Thymus (tissue), 11 donors: ENCODE measurements at regions not wholly inside any gene's neighbourhood (a gene's known extent, or its start where the extent isn't known, plus 50 kb on each side); places are given as distances from the start of the nearest gene placed in this dataset.

Experiments
- DNase-seq, 9 donors: peaks; one replicate each; pipeline ENCODE4 v3.0.0-alpha.2; 2013; ENCODE audit warnings: low spot score in 9 of 9, low read depth in 6 of 9, missing footprints in 1 of 9
- H3K27ac ChIP-seq, 2 donors: one replicate each; pipeline ENCODE4 v1.5.1; 2013; ENCODE audit warnings: control low read depth in 1 of 2, low read depth in 1 of 2, low read length in 1 of 2, mild to moderate bottlenecking in 1 of 2, moderate library complexity in 1 of 2
- H3K27me3 ChIP-seq, 2 donors: one replicate each; pipeline ENCODE4 v1.5.1; 2013; ENCODE audit warnings: low read length in 1 of 2; ENCODE audit not compliant: control insufficient read depth in 2 of 2, insufficient read depth in 1 of 2
- H3K36me3 ChIP-seq, 2 donors: one replicate each; pipeline ENCODE4 v1.5.1; 2013; ENCODE audit warnings: low read length in 1 of 2, mild to moderate bottlenecking in 1 of 2, moderate library complexity in 1 of 2; ENCODE audit not compliant: control insufficient read depth in 2 of 2, insufficient read depth in 2 of 2
- H3K4me1 ChIP-seq, 2 donors: one replicate each; pipeline ENCODE4 v1.5.1; 2013; ENCODE audit warnings: low read length in 2 of 2; ENCODE audit not compliant: control insufficient read depth in 2 of 2, insufficient read depth in 2 of 2
- H3K4me3 ChIP-seq, 2 donors: one replicate each; pipeline ENCODE4 v1.5.1; 2013; ENCODE audit warnings: low read length in 2 of 2, control low read depth in 1 of 2, mild to moderate bottlenecking in 1 of 2
- H3K9me3 ChIP-seq, 2 donors: one replicate each; pipeline ENCODE4 v1.5.1; 2013; ENCODE audit warnings: low read length in 1 of 2, mild to moderate bottlenecking in 1 of 2; ENCODE audit not compliant: control insufficient read depth in 2 of 2, insufficient read depth in 1 of 2
- WGBS: extraction: QIAGEN DNeasy Blood & Tissue Kit; methylation state at CpG from one replicate; pipeline ENCODE4 v1.1.7; 2013; 5-methylcytosine and 5-hydroxymethylcytosine counted together
- donor health status: healthy.

GRCh38 chr13:40132249-40132648 lies 476.8 kb downstream of the COG6 start:
- H3K36me3 ChIP-seq: no peaks in the 10 kb centered on the region
- H3K4me3 ChIP-seq: no peak overlapping the region
- no peak for DNase-seq
- H3K27ac ChIP-seq: no peak overlapping the region
- H3K9me3 ChIP-seq: no peaks in the 10 kb centered on the region
- H3K4me1 ChIP-seq: peaks cover 0 to 7% of the 10 kb centered on the region in 2 donors
- H3K27me3 ChIP-seq: no peaks in the 10 kb centered on the region
- 83% methylated on average over 3 of the region's 3 CpGs for WGBS

DNA sequence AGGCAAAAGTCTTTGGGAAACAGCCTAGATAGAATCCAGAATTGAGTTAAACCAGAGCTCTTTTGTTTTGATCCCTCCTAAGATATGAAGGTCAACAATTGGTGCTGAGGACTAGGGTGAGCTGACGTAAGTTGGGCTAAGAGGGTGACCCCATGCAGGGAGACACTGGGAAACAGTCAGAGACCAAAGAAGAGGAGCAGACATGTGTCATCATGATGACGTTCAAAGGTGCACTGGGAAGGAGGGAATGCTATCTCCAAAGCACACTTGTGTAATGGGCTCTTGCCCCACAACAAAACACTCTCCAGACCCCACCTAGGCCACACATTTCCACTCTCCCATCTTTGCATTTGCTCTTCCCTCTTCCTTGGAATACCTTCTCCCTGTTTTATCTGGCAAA lies 481.4 kb downstream of the COG6 start:
- 93% methylated on average over 2 of the region's 2 CpGs for WGBS
- no peak overlapping the region for H3K4me3 ChIP-seq

GRCh38 chr13:40137400-40137799 lies 481.9 kb downstream of the COG6 start:
- H3K4me3 ChIP-seq: no peak overlapping the region
- no peaks in the 10 kb centered on the region for H3K9me3 ChIP-seq
- no peaks in the 10 kb centered on the region for H3K4me1 ChIP-seq
- no peaks in the 10 kb centered on the region for H3K36me3 ChIP-seq
- no peaks in the 10 kb centered on the region for H3K27me3 ChIP-seq
- no peak overlapping the region for H3K27ac ChIP-seq
- no peak for DNase-seq
- WGBS: 92% methylated on average over 6 of the region's 6 CpGs

More for the DNA sequence above, 481.4 kb downstream of the COG6 start:
- no peaks in the 10 kb centered on the region for H3K36me3 ChIP-seq
- no peak overlapping the region for H3K27ac ChIP-seq
- DNase-seq: no peak
- H3K27me3 ChIP-seq: no peaks in the 10 kb centered on the region
- no peaks in the 10 kb centered on the region for H3K4me1 ChIP-seq
- no peaks in the 10 kb centered on the region for H3K9me3 ChIP-seq

DNA sequence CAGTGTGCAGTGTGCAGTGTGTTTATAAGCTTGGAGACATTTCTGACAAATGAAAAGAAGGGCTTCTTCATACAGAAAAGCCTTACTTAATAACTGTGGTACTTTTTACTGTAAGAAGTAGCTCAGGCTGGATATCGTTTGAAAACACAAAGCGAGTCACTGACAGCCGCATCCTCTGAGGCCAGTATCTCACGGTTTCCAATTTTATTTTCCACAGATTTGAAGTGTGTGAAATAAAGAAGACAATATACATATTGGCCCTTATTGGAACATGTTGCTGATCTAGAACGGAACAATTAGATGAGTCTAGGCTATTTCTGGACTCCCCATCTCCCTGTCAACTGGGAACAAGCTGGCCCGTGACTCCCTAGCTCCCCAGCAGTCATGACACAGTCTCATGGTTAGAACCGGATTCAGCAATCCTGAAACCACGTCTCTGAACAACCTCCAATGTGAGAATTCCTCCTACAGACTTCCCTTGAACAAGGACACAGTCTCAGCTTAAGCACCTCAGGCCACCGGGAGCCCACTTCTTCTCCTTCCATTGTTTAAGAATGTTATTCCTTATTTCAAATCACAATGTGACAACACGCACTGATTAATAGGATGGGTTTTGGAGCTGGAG lies 484.5 kb downstream of the COG6 start:
- no peaks in the 10 kb centered on the region for H3K4me1 ChIP-seq
- DNase-seq: no peak
- WGBS: 81% methylated on average over 10 of the region's 10 CpGs

DNA sequence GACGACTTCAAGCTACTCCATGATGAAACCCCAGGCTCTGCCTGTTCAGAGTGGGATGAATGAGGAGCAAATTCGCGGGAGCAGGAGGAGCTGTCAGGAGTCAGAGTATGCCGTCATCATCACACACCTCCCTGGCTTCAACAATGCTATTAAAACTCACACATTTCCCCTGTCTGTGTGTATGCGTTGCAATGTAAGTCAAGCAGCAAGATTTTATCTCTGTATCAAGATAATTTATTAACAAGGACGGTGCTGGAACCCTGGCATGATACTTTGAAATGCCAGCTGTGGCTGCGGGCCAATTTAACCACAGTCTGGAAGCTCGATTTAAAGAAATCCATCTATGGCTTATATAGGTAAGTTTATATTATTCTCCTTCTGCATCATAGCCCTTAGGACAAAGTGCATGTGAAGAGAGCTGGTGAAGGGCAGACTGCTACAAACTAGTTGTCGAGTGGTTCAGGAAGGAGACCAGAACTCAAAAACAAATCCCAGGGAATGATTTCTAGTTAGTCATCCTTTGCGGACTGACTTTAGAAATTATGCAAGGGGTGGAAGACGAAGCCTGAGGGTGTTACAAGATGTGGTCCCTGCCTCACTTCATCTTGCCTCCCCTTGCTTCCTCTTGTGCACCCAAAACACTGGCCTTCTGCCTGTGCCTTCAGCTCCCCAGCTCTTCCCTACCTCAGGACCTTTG lies 486.5 kb downstream of the COG6 start:
- 50% methylated on average over 11 of the region's 11 CpGs for WGBS
- H3K36me3 ChIP-seq: no peaks in the 10 kb centered on the region
- H3K27ac ChIP-seq: no peak overlapping the region
- no peak for DNase-seq
- no peaks in the 10 kb centered on the region for H3K9me3 ChIP-seq
- no peaks in the 10 kb centered on the region for H3K27me3 ChIP-seq
- H3K4me3 ChIP-seq: no peak overlapping the region
- H3K4me1 ChIP-seq: peaks cover 0 to 8% of the 10 kb centered on the region in 2 donors

More for the DNA sequence above, 484.5 kb downstream of the COG6 start:
- Histone ChIP-seq H3K27me3 (no peaks in the 10 kb centered on the region), H3K9me3 (no peaks in the 10 kb centered on the region), H3K36me3 (no peaks in the 10 kb centered on the region), H3K4me3 (no peak overlapping the region), H3K27ac (no peak overlapping the region)

DNA sequence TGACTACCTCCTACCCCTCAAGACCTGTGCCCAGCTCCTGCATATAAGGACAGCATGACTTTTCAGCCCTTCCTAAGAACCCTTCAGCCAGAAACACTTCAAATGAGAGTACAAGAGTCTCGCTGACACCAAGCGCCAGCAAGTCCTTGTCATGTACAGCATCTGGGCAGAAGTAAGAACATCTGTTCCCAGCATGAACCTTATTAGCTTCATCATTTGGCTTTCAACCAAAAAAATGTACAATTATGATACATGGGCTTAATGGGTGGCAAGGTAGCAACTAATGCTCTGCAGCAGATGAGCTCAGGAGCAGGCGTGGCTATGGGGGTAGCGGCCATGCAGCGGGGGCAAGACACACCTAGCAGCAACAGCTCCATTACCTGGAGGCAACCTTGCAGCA lies 487.6 kb downstream of the COG6 start:
- no peaks in the 10 kb centered on the region for H3K36me3 ChIP-seq
- DNase-seq: no peak
- H3K27ac ChIP-seq: no peak overlapping the region
- no peak overlapping the region for H3K4me3 ChIP-seq
- H3K4me1 ChIP-seq: peaks cover 0 to 11% of the 10 kb centered on the region in 2 donors
- H3K27me3 ChIP-seq: no peaks in the 10 kb centered on the region
- 77% methylated on average over 5 of the region's 5 CpGs for WGBS
- no peaks in the 10 kb centered on the region for H3K9me3 ChIP-seq

GRCh38 chr13:40143559-40143958 lies 488.1 kb downstream of the COG6 start:
- WGBS: 90% methylated on average over 6 of the region's 6 CpGs
- no peak overlapping the region for H3K4me3 ChIP-seq
- peaks cover 0 to 14% of the 10 kb centered on the region in 2 donors for H3K4me1 ChIP-seq
- H3K27me3 ChIP-seq: no peaks in the 10 kb centered on the region
- peak in 1 of 9 donors; percentile 26 for DNase-seq
- no peaks in the 10 kb centered on the region for H3K9me3 ChIP-seq
- no peak overlapping the region for H3K27ac ChIP-seq
- no peaks in the 10 kb centered on the region for H3K36me3 ChIP-seq

GRCh38 chr13:40145139-40145538 lies 489.7 kb downstream of the COG6 start:
- Histone ChIP-seq H3K27me3 (no peaks in the 10 kb centered on the region), H3K4me1 (peaks cover 0 to 14% of the 10 kb centered on the region in 2 donors), H3K36me3 (no peaks in the 10 kb centered on the region), H3K4me3 (no peak overlapping the region), H3K27ac (no peak overlapping the region), H3K9me3 (no peaks in the 10 kb centered on the region)
- DNase-seq: peak in 1 of 9 donors; percentile 21
- WGBS: 94% methylated on average over 7 of the region's 7 CpGs

DNA sequence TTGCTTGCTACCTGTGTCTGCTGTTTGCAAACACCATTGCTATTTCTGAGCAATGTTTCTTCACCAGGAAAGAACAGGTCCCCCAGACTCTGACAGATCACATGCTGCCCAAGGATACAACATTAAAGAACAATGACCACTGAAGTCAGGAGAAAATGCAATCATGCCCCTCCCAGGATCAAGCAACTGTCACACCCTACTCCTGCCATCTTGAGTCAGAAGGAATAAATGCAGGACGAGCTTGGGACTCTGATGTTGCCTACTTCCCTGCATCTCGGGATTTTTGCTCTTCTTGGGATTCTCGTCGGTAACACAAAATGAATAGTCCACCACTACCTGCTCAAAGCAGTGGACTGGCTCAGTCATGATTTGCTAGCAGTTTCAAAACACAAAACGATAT lies 490.6 kb downstream of the COG6 start:
- no peak overlapping the region for H3K27ac ChIP-seq
- no peaks in the 10 kb centered on the region for H3K9me3 ChIP-seq
- no peaks in the 10 kb centered on the region for H3K27me3 ChIP-seq
- peaks cover 0 to 14% of the 10 kb centered on the region in 2 donors for H3K4me1 ChIP-seq
- no peaks in the 10 kb centered on the region for H3K36me3 ChIP-seq
- no peak overlapping the region for H3K4me3 ChIP-seq
- WGBS: 97% methylated on average over 5 of the region's 5 CpGs
- no peak for DNase-seq
